ENCODE measurements at regions not wholly inside any gene's neighbourhood (a gene's known extent, or its start where the extent isn't known, plus 50 kb on each side); places are given as distances from the start of the nearest gene placed in this dataset.
"Not testable (repeated sequence)": the region's sequence is repeated elsewhere in the genome, so short reads cannot be mapped to it uniquely, and the experiment has no call there.

GRCh38 chr13:67557118-67557517, 327.0 kb upstream of the PCDH9 start:
- DNase-seq (ENCODE audit: low spot score), result no peak

GRCh38 chr13:67554746-67555452, 324.8 kb upstream of the PCDH9 start:
- DNase-seq (ENCODE audit: low spot score), result no peak

- DNase-seq (ENCODE audit: low spot score), result no peak
Observed at GRCh38 chr13:67554286-67554685, 324.1 kb upstream of the PCDH9 start.

DNA sequence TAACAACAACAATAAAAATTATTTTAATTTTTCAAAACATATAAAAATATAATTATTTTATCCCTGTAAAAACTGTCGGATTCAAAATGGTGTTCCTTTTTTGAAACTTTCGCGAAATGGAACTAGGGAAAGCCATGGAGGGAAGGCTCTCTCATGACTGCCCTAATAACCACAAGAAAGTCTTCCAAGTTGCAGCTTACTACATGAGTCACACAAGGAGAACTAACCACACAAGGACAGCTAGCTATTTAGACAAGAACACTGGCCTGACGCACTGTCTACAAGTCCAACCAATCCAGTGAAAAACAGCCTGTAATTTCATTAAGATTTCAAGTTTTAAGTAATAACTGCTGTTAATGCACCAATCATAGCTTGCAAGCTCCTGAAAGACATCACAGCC, 319.2 kb upstream of the PCDH9 start:
- DNase-seq (ENCODE audit: low spot score), result no peak

DNA sequence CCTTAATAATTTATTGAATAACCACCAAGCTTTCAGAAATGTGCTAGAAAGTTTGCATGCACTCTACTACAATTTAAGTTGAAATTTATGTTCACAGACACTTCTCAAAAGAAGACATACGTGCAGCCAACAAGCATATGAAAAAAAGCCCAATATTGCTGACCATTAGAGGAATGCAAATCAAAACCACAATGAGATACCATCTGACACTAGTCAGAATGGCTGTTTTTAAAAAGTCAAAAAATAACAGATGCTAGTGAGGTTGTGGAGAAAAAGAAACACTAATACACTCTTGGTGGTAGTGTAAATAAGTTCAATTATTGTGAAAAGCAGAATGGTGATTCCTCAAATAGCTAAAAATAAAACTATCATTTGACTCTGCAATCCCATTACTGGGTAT, 308.8 kb upstream of the PCDH9 start:
- DNase-seq (ENCODE audit: low spot score), result no peak

- DNase-seq (ENCODE audit: low spot score), result no peak
Observed at GRCh38 chr13:67520886-67521285, 290.8 kb upstream of the PCDH9 start.

- DNase-seq (ENCODE audit: low spot score), result no peak
Observed at GRCh38 chr13:67519356-67519755, 289.2 kb upstream of the PCDH9 start.

- no peak for DNase-seq (ENCODE audit: low spot score)
Observed at GRCh38 chr13:67518785-67519184, 288.6 kb upstream of the PCDH9 start.

DNA sequence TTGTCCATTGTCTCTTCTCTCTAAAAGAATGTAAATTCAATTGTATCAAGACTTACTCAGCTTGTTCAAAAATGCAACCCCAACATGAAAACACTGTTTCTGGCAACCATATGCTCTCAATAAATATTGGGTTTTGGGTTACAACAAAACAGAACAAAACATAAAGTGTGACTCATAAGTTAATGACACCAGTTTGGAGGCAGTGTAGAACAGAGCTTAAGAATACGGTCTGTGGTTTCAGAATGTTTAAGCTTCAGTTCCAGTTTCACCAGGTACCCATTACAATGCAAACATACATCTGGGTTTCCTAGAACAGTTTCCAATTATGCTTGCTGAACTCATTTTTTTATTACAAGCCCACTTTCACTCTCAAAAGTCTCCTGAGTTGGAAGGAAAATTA, 285.8 kb upstream of the PCDH9 start:
- no peak for DNase-seq (ENCODE audit: low spot score)

DNA sequence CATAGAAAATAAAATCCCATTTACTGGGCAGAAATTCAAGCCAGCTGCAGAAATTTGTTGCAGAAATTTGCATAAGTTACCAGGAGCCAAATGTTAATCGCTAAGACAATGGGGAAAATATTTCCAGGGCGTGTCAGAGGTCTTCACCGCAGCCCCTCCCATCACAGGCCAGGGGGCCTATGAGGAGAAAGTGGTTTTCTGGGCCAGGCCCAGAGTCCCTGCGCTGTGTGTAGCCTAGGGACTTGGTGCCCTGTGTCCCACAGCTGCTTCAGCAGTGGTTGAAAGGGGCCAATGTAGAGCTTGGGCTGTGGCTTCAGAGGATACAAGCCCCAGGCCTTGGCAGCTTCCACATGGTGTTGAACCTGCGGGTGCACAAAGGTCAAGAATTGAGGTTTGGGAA, 278.9 kb upstream of the PCDH9 start:
- DNase-seq (ENCODE audit: low spot score), result no peak

- DNase-seq (ENCODE audit: low spot score), result not testable (repeated sequence)
Observed at GRCh38 chr13:67508275-67508674, 278.1 kb upstream of the PCDH9 start.

DNA sequence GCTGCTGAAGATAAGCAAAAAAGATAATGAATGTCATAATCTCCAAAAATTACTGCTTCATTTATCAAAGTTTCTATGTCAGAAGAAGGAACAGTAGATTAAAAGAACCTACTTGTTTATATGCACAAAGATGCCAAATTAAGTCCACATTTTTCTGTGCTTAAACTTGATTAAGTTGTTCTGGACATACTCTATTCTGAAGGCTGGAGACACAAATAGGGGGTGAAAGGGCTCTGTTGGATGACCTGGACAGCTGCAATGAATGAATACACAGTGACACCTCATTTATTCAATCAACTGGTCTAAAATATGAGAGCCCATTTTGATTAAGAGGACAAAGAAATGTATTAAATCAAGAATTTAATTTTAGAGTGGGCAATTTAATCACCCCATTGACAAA, 276.3 kb upstream of the PCDH9 start:
- DNase-seq (ENCODE audit: low spot score), result no peak

DNA sequence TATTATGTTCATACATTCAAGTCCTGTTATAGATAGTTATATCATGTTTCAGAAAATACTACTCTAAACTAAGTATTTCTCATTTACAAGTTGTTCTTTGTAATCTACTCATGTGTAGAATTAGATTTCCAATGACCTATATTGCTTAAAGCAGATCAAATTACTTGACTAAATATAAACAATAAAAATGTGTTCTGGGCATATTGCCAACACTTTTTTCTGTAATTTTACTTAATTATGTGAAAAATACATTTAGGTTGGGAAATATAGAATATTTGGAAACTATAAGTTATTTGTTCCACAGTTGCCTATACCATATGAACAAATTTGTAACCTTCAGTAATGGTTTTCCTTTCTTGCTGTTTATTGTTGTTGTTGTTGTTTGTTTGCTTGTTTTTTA, 275.2 kb upstream of the PCDH9 start:
- no peak for DNase-seq (ENCODE audit: low spot score)

- DNase-seq (ENCODE audit: low spot score), result no peak
Observed at GRCh38 chr13:67498948-67499347, 268.8 kb upstream of the PCDH9 start.

- DNase-seq (ENCODE audit: low spot score), result no peak
Observed at GRCh38 chr13:67493835-67494234, 263.7 kb upstream of the PCDH9 start.

DNA sequence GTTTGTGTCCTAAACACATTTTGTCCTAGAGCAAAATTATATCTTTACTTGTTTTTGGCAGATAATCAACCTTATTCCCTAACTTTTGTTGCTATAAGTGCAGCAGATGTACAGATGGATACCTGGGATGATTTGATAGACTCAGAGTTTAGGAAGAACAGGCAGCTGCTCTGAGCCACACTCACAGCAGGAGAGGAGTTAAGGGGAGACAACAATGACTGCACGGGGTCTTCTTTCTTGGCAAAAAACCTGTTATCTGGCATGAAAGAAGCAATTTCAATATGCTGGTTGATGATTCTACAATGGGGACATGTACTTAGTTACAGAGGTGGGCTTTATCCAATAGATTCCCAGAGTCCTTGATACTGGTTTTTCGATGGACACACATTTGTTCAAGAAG, 258.9 kb upstream of the PCDH9 start:
- no peak for DNase-seq (ENCODE audit: low spot score)

DNA sequence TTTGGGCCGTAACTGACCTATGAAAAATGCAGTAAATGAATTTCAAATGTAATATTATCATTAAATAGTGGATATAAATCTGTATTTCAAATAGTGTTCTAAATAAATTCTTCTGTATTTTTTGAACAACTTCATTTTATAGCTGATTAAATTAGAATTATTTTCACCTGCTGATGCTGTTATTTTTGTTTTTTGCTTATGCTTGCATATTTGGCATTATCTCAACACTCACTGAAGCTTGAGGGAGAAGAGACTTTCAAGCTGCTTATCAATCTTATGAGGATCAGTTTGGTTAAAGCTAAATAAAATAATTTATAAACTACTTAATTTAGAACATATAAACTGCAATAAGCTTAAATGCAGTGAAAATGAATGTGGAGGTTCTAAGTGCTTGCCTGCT, 251.3 kb upstream of the PCDH9 start:
- no peak for DNase-seq (ENCODE audit: low spot score)

GRCh38 chr13:67474115-67474514, 244.0 kb upstream of the PCDH9 start:
- no peak for DNase-seq (ENCODE audit: low spot score)

- no peak for DNase-seq (ENCODE audit: low spot score)
Observed at GRCh38 chr13:67469623-67470022, 239.5 kb upstream of the PCDH9 start.

DNA sequence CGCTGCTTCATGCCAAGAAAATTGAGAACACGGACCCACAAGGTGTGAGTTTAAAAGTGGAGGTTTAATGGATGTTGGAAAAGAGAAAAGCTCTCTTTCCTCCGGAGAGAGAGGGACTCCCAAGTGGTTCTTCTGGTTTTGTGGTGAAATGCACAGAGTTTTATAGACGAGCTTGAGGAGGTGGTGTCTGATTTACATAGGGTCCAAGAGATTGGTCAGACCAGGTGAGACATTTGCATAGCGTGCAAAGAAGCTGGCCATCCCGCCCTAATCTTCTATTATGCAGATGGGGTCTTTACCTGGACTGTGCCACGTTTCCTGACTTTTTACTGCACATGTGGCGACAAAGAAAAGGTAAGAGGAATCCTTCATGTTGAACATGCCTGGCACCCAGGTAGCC, 236.4 kb upstream of the PCDH9 start:
- DNase-seq (ENCODE audit: low spot score), result no peak

- DNase-seq (ENCODE audit: low spot score), result no peak
Observed at GRCh38 chr13:67464154-67464553, 234.0 kb upstream of the PCDH9 start.

GRCh38 chr13:67462098-67462497, 232.0 kb upstream of the PCDH9 start:
- DNase-seq (ENCODE audit: low spot score), result no peak

DNA sequence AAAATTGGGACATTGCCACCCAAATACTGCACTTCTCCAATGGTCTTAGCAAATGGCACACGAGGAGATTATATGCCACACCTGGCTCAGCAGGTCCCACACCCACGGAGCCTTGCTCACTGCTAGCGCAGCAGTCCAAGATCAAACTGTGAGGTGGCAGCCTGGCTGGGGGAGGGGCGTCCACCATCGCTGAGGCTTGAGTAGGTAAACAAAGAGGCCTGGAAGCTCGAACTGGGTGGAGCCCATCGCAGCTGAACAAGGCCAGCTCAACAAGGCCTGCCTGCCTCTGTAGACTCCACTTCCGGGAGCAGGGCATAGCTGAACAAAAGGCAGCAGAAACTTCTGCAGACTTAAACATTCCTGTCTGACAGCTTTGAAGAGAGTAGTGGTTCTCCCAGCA, 222.4 kb upstream of the PCDH9 start:
- not testable (repeated sequence) for DNase-seq (ENCODE audit: low spot score)

DNA sequence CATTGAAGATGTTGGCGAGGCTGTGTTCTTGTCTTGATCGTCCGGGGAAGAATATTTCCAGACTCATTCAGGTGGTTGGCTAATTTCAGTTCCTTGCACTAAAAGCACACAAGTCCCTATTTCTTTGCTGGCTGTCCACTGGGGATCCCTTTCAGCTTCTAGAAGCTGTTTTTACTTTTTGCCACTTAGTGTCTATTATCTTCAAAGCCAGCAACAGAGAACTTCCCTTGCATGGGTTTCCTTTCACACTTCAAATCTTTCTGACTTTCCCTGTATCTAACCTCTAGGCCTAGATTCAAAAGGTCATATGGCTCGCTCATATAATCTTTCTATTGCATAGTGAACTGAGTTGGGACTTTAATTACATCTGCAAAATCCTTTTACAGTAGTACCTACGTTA, 215.3 kb upstream of the PCDH9 start:
- no peak for DNase-seq (ENCODE audit: low spot score)

GRCh38 chr13:67443923-67444322, 213.8 kb upstream of the PCDH9 start:
- no peak for DNase-seq (ENCODE audit: low spot score)
